H1 (cell line): ENCODE measurements at regions not wholly inside any gene's neighbourhood (a gene's known extent, or its start where the extent isn't known, plus 50 kb on each side); places are given as distances from the start of the nearest gene placed in this dataset.

Experiments
- CTCF ChIA-PET: fragments of 300-600 bp; sonication (Branson Sonifier 250); formaldehyde crosslinking; loops from one replicate; lab custom pipeline; 2021; ENCODE audit not compliant: partially characterized antibody; lab: Charles Lee
- POLR2A ChIA-PET: fragments of 300-600 bp; sonication (Branson Sonifier 250); formaldehyde crosslinking; loops from one replicate; lab custom pipeline; 2021; ENCODE audit warnings: inconsistent platforms; ENCODE audit not compliant: partially characterized antibody; lab: Charles Lee
- DNase-seq, 2 experiments: peaks; one replicate each; pipeline versions ENCODE4 v3.0.0 to v3.0.0-alpha.2; 2010 to 2022; ENCODE audit warnings: low spot score in 2 of 2, low read depth in 1 of 2, mixed read lengths in 1 of 2
- FAIRE-seq: peaks from 2 replicates; lab custom pipeline; 2011; peaks lifted over from hg19 to GRCh38; lab: Jason Lieb, UNC
- H2AFZ ChIP-seq: 2 replicates; pipeline ENCODE4 v1.8.1; 2012; ENCODE audit warnings: low read length, inconsistent platforms
- H2AK5ac ChIP-seq: 2 replicates; pipeline ENCODE4 v1.6.1; 2013; ENCODE audit warnings: low read depth, low read length
- H2BK120ac ChIP-seq: replicated peaks from 2 replicates; pipeline ENCODE3; 2013; ENCODE audit warnings: low read depth, low read length, inconsistent platforms
- H2BK12ac ChIP-seq: 2 replicates; pipeline ENCODE4 v1.6.1; 2013; ENCODE audit warnings: low read depth, low read length
- H2BK15ac ChIP-seq: 2 replicates; pipeline ENCODE4 v1.6.1; 2013; ENCODE audit warnings: low read length
- H2BK20ac ChIP-seq: 2 replicates; pipeline ENCODE4 v1.6.1; 2013; ENCODE audit warnings: low read length
- H2BK5ac ChIP-seq: 2 replicates; pipeline ENCODE4 v1.6.1; 2013; ENCODE audit warnings: low read depth, low read length
- H3K14ac ChIP-seq: 2 replicates; pipeline ENCODE4 v1.6.1; 2013; ENCODE audit warnings: inconsistent platforms; ENCODE audit not compliant: insufficient read length
- H3K18ac ChIP-seq: 2 replicates; pipeline ENCODE4 v1.6.1; 2013; ENCODE audit warnings: low read length; ENCODE audit errors: extremely low read depth
- H3K23ac ChIP-seq: 2 replicates; pipeline ENCODE4 v1.6.1; 2013; ENCODE audit warnings: inconsistent platforms; ENCODE audit not compliant: insufficient read length
- H3K23me2 ChIP-seq: 2 replicates; pipeline ENCODE4 v1.6.1; 2013; ENCODE audit warnings: low read depth, low read length
- H3K27ac ChIP-seq: 2 replicates; pipeline ENCODE4 v1.6.1; 2011; ENCODE audit warnings: low read depth, low read length, inconsistent platforms
- H3K27me3 ChIP-seq, 4 experiments: replicated peaks in 1 of 4; 1 replicate in 1 of 4; 2 replicates in 3 of 4; pipeline versions ENCODE4 v1.6.1 to v1.8.1; 2011 to 2013; ENCODE audit warnings: low read length in 3 of 4, mild to moderate bottlenecking in 3 of 4, inconsistent platforms in 2 of 4, mixed read lengths in 2 of 4, moderate library complexity in 1 of 4; ENCODE audit not compliant: control insufficient read depth in 3 of 4, insufficient read depth in 3 of 4; ENCODE audit errors: extremely low read depth in 1 of 4
- H3K36me3 ChIP-seq, 4 experiments: 2 replicates each; pipeline versions ENCODE4 v1.6.1 to v1.8.1; 2011 to 2013; ENCODE audit warnings: mild to moderate bottlenecking in 4 of 4, low read length in 3 of 4, moderate library complexity in 2 of 4, control low read depth in 1 of 4, inconsistent platforms in 1 of 4; ENCODE audit not compliant: insufficient read depth in 4 of 4, control insufficient read depth in 2 of 4
- H3K4ac ChIP-seq: replicated peaks from 2 replicates; pipeline ENCODE3; 2013; ENCODE audit warnings: low read length, low read depth, mixed read lengths, inconsistent platforms; ENCODE audit not compliant: insufficient read length
- H3K4me1 ChIP-seq, 4 experiments: replicated peaks in 1 of 4; 1 replicate in 1 of 4; 2 replicates in 3 of 4; pipeline versions ENCODE4 v1.6.1 to v1.8.1; 2011 to 2013; ENCODE audit warnings: low read length in 3 of 4, inconsistent platforms in 2 of 4, mixed read lengths in 1 of 4; ENCODE audit not compliant: insufficient read depth in 4 of 4, control insufficient read depth in 3 of 4
- H3K4me2 ChIP-seq, 2 experiments: 2 replicates each; pipeline versions ENCODE4 v1.6.1 to v1.8.1; 2011 to 2013; ENCODE audit warnings: low read depth in 2 of 2, low read length in 2 of 2, control low read depth in 1 of 2, inconsistent platforms in 1 of 2, mild to moderate bottlenecking in 1 of 2; ENCODE audit not compliant: insufficient read depth in 1 of 2
- H3K4me3 ChIP-seq, 4 experiments: fragments of 200-600, 300-600 bp in 1 of 4; sonication (generic), shearing (Covaris generic), sonication (Bioruptor Twin) in 1 of 4; 2 replicates each; pipeline versions ENCODE4 v1.5.1 to v1.8.1; 2011 to 2016; ENCODE audit warnings: low read length in 4 of 4, low read depth in 3 of 4, control low read depth in 2 of 4, inconsistent platforms in 2 of 4, mild to moderate bottlenecking in 2 of 4, mixed read lengths in 1 of 4, moderate library complexity in 1 of 4; ENCODE audit not compliant: insufficient read depth in 2 of 4; ENCODE audit errors: extremely low read depth in 1 of 4
- H3K56ac ChIP-seq: replicated peaks from 2 replicates; pipeline ENCODE3; 2013; ENCODE audit warnings: low read depth, mild to moderate bottlenecking, mixed read lengths, low read length, inconsistent platforms; ENCODE audit not compliant: insufficient read length
- H3K79me1 ChIP-seq: 2 replicates; pipeline ENCODE4 v1.6.1; 2013; ENCODE audit warnings: low read depth, low read length, control low read depth
- H3K79me2 ChIP-seq, 2 experiments: 2 replicates each; pipeline versions ENCODE4 v1.6.1 to v1.8.1; 2012 to 2013; ENCODE audit warnings: low read length in 2 of 2, mild to moderate bottlenecking in 2 of 2, inconsistent platforms in 1 of 2; ENCODE audit not compliant: insufficient read depth in 2 of 2, control insufficient read depth in 1 of 2
- H3K9ac ChIP-seq, 4 experiments: replicated peaks in 1 of 4; 1 replicate in 1 of 4; 2 replicates in 3 of 4; pipeline versions ENCODE4 v1.6.1 to v1.8.1; 2011 to 2013; ENCODE audit warnings: low read depth in 3 of 4, low read length in 3 of 4, control low read depth in 2 of 4, mild to moderate bottlenecking in 2 of 4, moderate library complexity in 2 of 4, inconsistent platforms in 1 of 4; ENCODE audit errors: extremely low read depth in 1 of 4
- H3K9me3 ChIP-seq, 2 experiments: 2 replicates each; pipeline versions ENCODE4 v1.6.1 to v1.8.1; 2012 to 2013; ENCODE audit warnings: mild to moderate bottlenecking in 2 of 2, moderate library complexity in 2 of 2, control low read depth in 1 of 2, inconsistent platforms in 1 of 2, low read depth in 1 of 2, low read length in 1 of 2, mixed read lengths in 1 of 2; ENCODE audit not compliant: insufficient read depth in 2 of 2
- H4K20me1 ChIP-seq, 2 experiments: replicated peaks in 1 of 2; 2 replicates each; pipeline versions ENCODE3 to v1.8.1; 2011 to 2013; ENCODE audit warnings: inconsistent platforms in 2 of 2, low read length in 2 of 2, mild to moderate bottlenecking in 1 of 2; ENCODE audit not compliant: insufficient read depth in 2 of 2, control insufficient read depth in 1 of 2
- H4K5ac ChIP-seq: 2 replicates; pipeline ENCODE4 v1.6.1; 2013; ENCODE audit warnings: low read length, low read depth, mixed read lengths, inconsistent platforms; ENCODE audit not compliant: insufficient read length
- H4K8ac ChIP-seq: 2 replicates; pipeline ENCODE4 v1.8.0; 2013; ENCODE audit warnings: mild to moderate bottlenecking, moderate library complexity, low read length, inconsistent platforms; ENCODE audit not compliant: insufficient read depth; ENCODE audit errors: extremely low read depth
- H4K91ac ChIP-seq: replicated peaks from 2 replicates; pipeline ENCODE3; 2013; ENCODE audit warnings: low read length, mixed read lengths, inconsistent platforms; ENCODE audit not compliant: insufficient read length
- FOSL1 ChIP-seq: IDR thresholded peaks from 2 replicates; pipeline ENCODE4 v1.6.1; 2011; ENCODE audit warnings: mild to moderate bottlenecking, low read depth, low read length, moderate library complexity; ENCODE audit not compliant: insufficient read depth
- HDAC6 ChIP-seq: IDR thresholded peaks from one replicate; pipeline ENCODE4 v1.7.1; 2012; ENCODE audit warnings: low read depth, mild to moderate bottlenecking, inconsistent platforms, low read length, moderate library complexity
- SP4 ChIP-seq: IDR thresholded peaks from 2 replicates; pipeline ENCODE4 v1.6.1; 2012; ENCODE audit warnings: low read length, inconsistent platforms
- TCF12 ChIP-seq: IDR thresholded peaks from 2 replicates; pipeline ENCODE4 v1.6.1; 2011; ENCODE audit warnings: low read depth, mild to moderate bottlenecking, low read length
- TEAD4 ChIP-seq: IDR thresholded peaks from 2 replicates; pipeline ENCODE4 v1.6.1; 2012; ENCODE audit warnings: low read depth, low read length, inconsistent platforms, mixed read lengths
- WGBS, 2 experiments: shearing (Covaris generic) in 1 of 2; methylation state at CpG; one replicate each; pipeline versions ENCODE4 v1.1.6 to v1.1.7; 2013 to 2015; ENCODE audit warnings: low lambda C conversion rate in 2 of 2, mixed read lengths in 2 of 2, inconsistent platforms in 1 of 2, low coverage in 1 of 2, missing lambda C conversion rate in 1 of 2; ENCODE audit not compliant: insufficient replicate concordance in 2 of 2, insufficient coverage in 1 of 2, insufficient read length in 1 of 2; ENCODE audit errors: extremely low coverage in 1 of 2, missing lambda C conversion rate in 1 of 2; 5-methylcytosine and 5-hydroxymethylcytosine counted together

DNA sequence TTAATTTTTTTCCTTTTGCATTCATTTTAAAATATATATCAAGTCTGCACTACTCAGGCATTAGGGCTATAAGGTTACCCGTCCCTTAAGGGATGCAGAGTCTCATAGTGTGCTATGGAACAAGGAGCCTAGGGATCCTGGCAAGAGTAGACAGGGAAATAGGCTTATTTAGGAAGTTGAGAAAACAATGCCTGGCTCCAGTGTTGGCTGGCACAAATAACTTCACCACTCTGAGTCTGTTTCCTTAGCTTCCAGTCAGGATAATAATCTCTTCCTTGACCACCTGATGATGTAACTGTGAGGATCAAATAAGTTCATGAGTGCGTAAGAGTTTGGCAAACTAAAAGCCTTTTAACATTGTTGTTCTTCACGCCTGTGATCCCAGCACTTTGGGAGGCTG, 540.8 kb upstream of the IL12A start:
- WGBS, 2 experiments: 94% methylated on average over 3 of the region's 3 CpGs; no CpG with 5 or more reads in 1 of the 2 experiments
- no peak overlapping the region for H3K4me3 ChIP-seq
- no peak overlapping the region for H2BK12ac ChIP-seq
- no peaks in the 10 kb centered on the region for H4K20me1 ChIP-seq
- H3K56ac ChIP-seq: no peak overlapping the region
- H3K4me1 ChIP-seq: no peaks in the 10 kb centered on the region
- no peak overlapping the region for H3K9ac ChIP-seq
- H3K4me2 ChIP-seq: no peak overlapping the region
- H3K36me3 ChIP-seq: no peaks in the 10 kb centered on the region
- no peak overlapping the region for H4K8ac ChIP-seq
- no peak overlapping the region for H2BK120ac ChIP-seq
- no peak overlapping the region for H3K14ac ChIP-seq
- H4K5ac ChIP-seq: no peak overlapping the region
- no peak overlapping the region for H2AFZ ChIP-seq
- ChIA-PET POLR2A (no interaction called here), CTCF (interaction anchor here (1.0 kb wide), 1 partner anchor 126 kb away, joined by 3 read pairs; no protein-coding TSS in a partner anchor)
- H2BK5ac ChIP-seq: no peak overlapping the region
- no peak overlapping the region for H3K18ac ChIP-seq
- DNase-seq (no peak), FAIRE-seq (no peak)
- no peak overlapping the region for H2BK15ac ChIP-seq
- no peak overlapping the region for H2BK20ac ChIP-seq
- no peaks in the 10 kb centered on the region for H3K27me3 ChIP-seq
- H3K79me1 ChIP-seq: no peaks in the 10 kb centered on the region
- no peak overlapping the region for H3K4ac ChIP-seq
- H3K23ac ChIP-seq: no peak overlapping the region
- TF ChIP-seq TEAD4: no peak
- TF ChIP-seq TCF12: no peak
- TF ChIP-seq SP4: no peak
- no peak for TF ChIP-seq HDAC6
- no peak for TF ChIP-seq FOSL1
- no peaks in the 10 kb centered on the region for H3K23me2 ChIP-seq
- H3K9me3 ChIP-seq: no peaks in the 10 kb centered on the region
- no peak overlapping the region for H4K91ac ChIP-seq
- no peaks in the 10 kb centered on the region for H3K79me2 ChIP-seq
- H3K27ac ChIP-seq: no peak overlapping the region
- no peak overlapping the region for H2AK5ac ChIP-seq
